Endodermal cell (in vitro differentiated cells): ENCODE measurements at regions not wholly inside any gene's neighbourhood (a gene's known extent, or its start where the extent isn't known, plus 50 kb on each side); places are given as distances from the start of the nearest gene placed in this dataset.

ENCODE experiments used
- DNase-seq: peaks from one replicate; pipeline ENCODE4 v3.0.0-alpha.2; 2017
- H3K27ac ChIP-seq: 2 replicates; pipeline ENCODE4 v1.5.1; 2013; ENCODE audit warnings: mild to moderate bottlenecking, low read depth, low read length, moderate library complexity
- H3K27me3 ChIP-seq: 2 replicates; pipeline ENCODE4 v1.6.1; 2013; ENCODE audit warnings: mild to moderate bottlenecking, low read length, moderate library complexity; ENCODE audit not compliant: insufficient read depth, control insufficient read depth, poor library complexity, severe bottlenecking
- H3K36me3 ChIP-seq: 2 replicates; pipeline ENCODE4 v1.7.0; 2013; ENCODE audit warnings: mild to moderate bottlenecking, low read length, moderate library complexity; ENCODE audit not compliant: control insufficient read depth, insufficient read depth
- H3K4me1 ChIP-seq: one replicate; pipeline ENCODE4 v1.7.0; 2013; ENCODE audit warnings: low read length; ENCODE audit not compliant: control insufficient read depth, insufficient read depth
- H3K4me3 ChIP-seq: 2 replicates; pipeline ENCODE4 v1.5.1; 2013; ENCODE audit warnings: mild to moderate bottlenecking, low read length, moderate library complexity
- H3K9ac ChIP-seq: 2 replicates; pipeline ENCODE4 v1.6.1; 2013; ENCODE audit warnings: mild to moderate bottlenecking, low read length, moderate library complexity; ENCODE audit not compliant: poor library complexity, severe bottlenecking; ENCODE audit errors: extremely low read depth
- H3K9me3 ChIP-seq: 2 replicates; pipeline ENCODE4 v1.6.1; 2013; ENCODE audit warnings: mild to moderate bottlenecking, low read length, moderate library complexity; ENCODE audit not compliant: control insufficient read depth
- H3K27ac Mint-ChIP-seq: 2 replicates; pipeline ENCODE4 v1.8.0; 2020; ENCODE audit warnings: mixed read lengths
- H3K27me3 Mint-ChIP-seq: 2 replicates; pipeline ENCODE4 v1.8.0; 2021; ENCODE audit warnings: mild to moderate bottlenecking, mixed read lengths; ENCODE audit not compliant: insufficient read depth
- H3K36me3 Mint-ChIP-seq: 2 replicates; pipeline ENCODE4 v1.8.0; 2020; ENCODE audit warnings: low read depth, mixed read lengths
- H3K4me1 Mint-ChIP-seq: 2 replicates; pipeline ENCODE4 v1.8.0; 2020; ENCODE audit warnings: mixed read lengths
- H3K4me3 Mint-ChIP-seq: 2 replicates; pipeline ENCODE4 v1.8.0; 2020; ENCODE audit warnings: mild to moderate bottlenecking, moderate library complexity, mixed read lengths
- H3K9me3 Mint-ChIP-seq: 2 replicates; pipeline ENCODE4 v1.8.0; 2020; ENCODE audit warnings: mild to moderate bottlenecking, mixed read lengths
- WGBS, 2 experiments: methylation state at CpG; one replicate each; pipeline versions ENCODE4 v1.1.5 to v1.1.7; 2013; ENCODE audit warnings: missing lambda C conversion rate in 2 of 2, mixed read lengths in 1 of 2; ENCODE audit not compliant: insufficient coverage in 1 of 2, insufficient read length in 1 of 2; 5-methylcytosine and 5-hydroxymethylcytosine counted together
- TF ChIP-seq, protein P1 (sequence below): fragments of 200-600 bp; sonication (generic); conservative IDR thresholded peaks from 2 replicates; pipeline ENCODE4 v1.5.0; 2021; ENCODE audit warnings: antibody characterized with exemption, mild to moderate bottlenecking

- H3K4me3 Mint-ChIP-seq, result no peak overlapping the region
- no peaks in the 10 kb centered on the region for H3K4me1 ChIP-seq
- H3K9ac ChIP-seq, result no peak overlapping the region
- H3K4me3 ChIP-seq, result no peak overlapping the region
- TF ChIP-seq, protein P1, sequence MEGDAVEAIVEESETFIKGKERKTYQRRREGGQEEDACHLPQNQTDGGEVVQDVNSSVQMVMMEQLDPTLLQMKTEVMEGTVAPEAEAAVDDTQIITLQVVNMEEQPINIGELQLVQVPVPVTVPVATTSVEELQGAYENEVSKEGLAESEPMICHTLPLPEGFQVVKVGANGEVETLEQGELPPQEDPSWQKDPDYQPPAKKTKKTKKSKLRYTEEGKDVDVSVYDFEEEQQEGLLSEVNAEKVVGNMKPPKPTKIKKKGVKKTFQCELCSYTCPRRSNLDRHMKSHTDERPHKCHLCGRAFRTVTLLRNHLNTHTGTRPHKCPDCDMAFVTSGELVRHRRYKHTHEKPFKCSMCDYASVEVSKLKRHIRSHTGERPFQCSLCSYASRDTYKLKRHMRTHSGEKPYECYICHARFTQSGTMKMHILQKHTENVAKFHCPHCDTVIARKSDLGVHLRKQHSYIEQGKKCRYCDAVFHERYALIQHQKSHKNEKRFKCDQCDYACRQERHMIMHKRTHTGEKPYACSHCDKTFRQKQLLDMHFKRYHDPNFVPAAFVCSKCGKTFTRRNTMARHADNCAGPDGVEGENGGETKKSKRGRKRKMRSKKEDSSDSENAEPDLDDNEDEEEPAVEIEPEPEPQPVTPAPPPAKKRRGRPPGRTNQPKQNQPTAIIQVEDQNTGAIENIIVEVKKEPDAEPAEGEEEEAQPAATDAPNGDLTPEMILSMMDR, result no peak
- H3K27me3 ChIP-seq, result peaks cover 53% of the 10 kb centered on the region
- no peaks in the 10 kb centered on the region for H3K36me3 ChIP-seq
- no peaks in the 10 kb centered on the region for H3K4me1 Mint-ChIP-seq
- no peaks in the 10 kb centered on the region for H3K9me3 ChIP-seq
- WGBS, 2 experiments, result 85 to 91% methylated on average over 5 to 6 of the region's 6 CpGs
- DNase-seq, result no peak
- H3K27me3 Mint-ChIP-seq, result peaks cover 34% of the 10 kb centered on the region
- no peaks in the 10 kb centered on the region for H3K9me3 Mint-ChIP-seq
- H3K36me3 Mint-ChIP-seq, result no peaks in the 10 kb centered on the region
- H3K27ac ChIP-seq, result no peak overlapping the region
- no peak overlapping the region for H3K27ac Mint-ChIP-seq
Observed at GRCh38 chr9:107847978-107848964, 358.7 kb upstream of the KLF4 start.

- Histone ChIP-seq H3K36me3 (no peaks in the 10 kb centered on the region), H3K9me3 (no peaks in the 10 kb centered on the region), H3K4me3 (no peak overlapping the region), H3K27me3 (peaks cover 88% of the 10 kb centered on the region), H3K9ac (no peak overlapping the region), H3K4me1 (no peaks in the 10 kb centered on the region), H3K27ac (no peak overlapping the region)
- Mint-ChIP-seq H3K27me3 (peaks cover 63% of the 10 kb centered on the region), H3K4me3 (no peak overlapping the region), H3K4me1 (no peaks in the 10 kb centered on the region), H3K9me3 (no peaks in the 10 kb centered on the region), H3K36me3 (no peaks in the 10 kb centered on the region), H3K27ac (no peak overlapping the region)
- TF ChIP-seq, protein P1, result no peak
- DNase-seq, result no peak
- WGBS, 2 experiments, result 88 to 91% methylated on average over 2 to 6 of the region's 6 CpGs
Observed at GRCh38 chr9:107842530-107842929, 353.0 kb upstream of the KLF4 start.

- Mint-ChIP-seq H3K9me3 (no peaks in the 10 kb centered on the region), H3K27ac (no peak overlapping the region), H3K4me1 (no peaks in the 10 kb centered on the region), H3K36me3 (no peaks in the 10 kb centered on the region), H3K4me3 (no peak overlapping the region), H3K27me3 (peaks cover 68% of the 10 kb centered on the region)
- Histone ChIP-seq H3K27ac (no peak overlapping the region), H3K9me3 (no peaks in the 10 kb centered on the region), H3K36me3 (no peaks in the 10 kb centered on the region), H3K9ac (no peak overlapping the region), H3K27me3 (peaks cover 96% of the 10 kb centered on the region), H3K4me3 (no peak overlapping the region), H3K4me1 (no peaks in the 10 kb centered on the region)
- DNase-seq, result no peak
- 98 to 100% methylated on average over 2 of the region's 2 CpGs for WGBS, 2 experiments
- TF ChIP-seq, protein P1, result no peak
Observed at GRCh38 chr9:107841076-107841475, 351.5 kb upstream of the KLF4 start.
